ENCODE measurements at regions not wholly inside any gene's neighbourhood (a gene's known extent, or its start where the extent isn't known, plus 50 kb on each side); places are given as distances from the start of the nearest gene placed in this dataset.

GRCh38 chr4:187767158-187767557 is 228.4 kb upstream of the ZFP42 start:
- no peak for DNase-seq
- no peak for TF ChIP-seq CTCF (IDR thresholded peaks at IDR 0.05)
- intact Hi-C loops (cut with DNase I, micrococcal nuclease), result no loop called here
- no peak overlapping the region for H3K4me3 ChIP-seq
- no peaks in the 10 kb centered on the region for H3K36me3 ChIP-seq (ENCODE audit: low read depth)
- peak; percentile 31 for ATAC-seq
- H3K9me3 ChIP-seq, result no peaks in the 10 kb centered on the region
- peaks cover 8% of the 10 kb centered on the region for H3K4me1 ChIP-seq (ENCODE audit: low read depth)

GRCh38 chr4:187767687-187768086 is 227.9 kb upstream of the ZFP42 start:
- TF ChIP-seq CTCF (IDR thresholded peaks at IDR 0.05), result no peak
- DNase-seq (no peak), ATAC-seq (no peak)
- Histone ChIP-seq H3K4me1 (ENCODE audit: low read depth) (peaks cover 12% of the 10 kb centered on the region), H3K9me3 (no peaks in the 10 kb centered on the region), H3K36me3 (ENCODE audit: low read depth) (no peaks in the 10 kb centered on the region), H3K4me3 (no peak overlapping the region)
- intact Hi-C loops (cut with DNase I, micrococcal nuclease), result no loop called here

- Histone ChIP-seq H3K4me3 (no peak overlapping the region), H3K9me3 (no peaks in the 10 kb centered on the region), H3K36me3 (ENCODE audit: low read depth) (no peaks in the 10 kb centered on the region), H3K4me1 (ENCODE audit: low read depth) (peaks cover 12% of the 10 kb centered on the region)
- no peak for ATAC-seq
- no peak for DNase-seq
- no peak for TF ChIP-seq CTCF (IDR thresholded peaks at IDR 0.05)
- intact Hi-C loops (cut with DNase I, micrococcal nuclease), result no loop called here
Observed at GRCh38 chr4:187770345-187770744, 225.2 kb upstream of the ZFP42 start.

- H3K36me3 ChIP-seq (ENCODE audit: low read depth), result no peaks in the 10 kb centered on the region
- no peak for TF ChIP-seq CTCF (IDR thresholded peaks at IDR 0.05)
- H3K9me3 ChIP-seq, result no peaks in the 10 kb centered on the region
- DNase-seq (no peak), ATAC-seq (peak; percentile 53)
- no peak overlapping the region for H3K4me3 ChIP-seq
- H3K4me1 ChIP-seq (ENCODE audit: low read depth), result no peaks in the 10 kb centered on the region
- intact Hi-C loops (cut with DNase I, micrococcal nuclease), result no loop called here
Observed at GRCh38 chr4:187777954-187778353, 217.6 kb upstream of the ZFP42 start.

GRCh38 chr4:187780070-187780469 is 215.5 kb upstream of the ZFP42 start:
- TF ChIP-seq CTCF (IDR thresholded peaks at IDR 0.05), result no peak
- Histone ChIP-seq H3K9me3 (no peaks in the 10 kb centered on the region), H3K4me3 (no peak overlapping the region), H3K4me1 (ENCODE audit: low read depth) (no peaks in the 10 kb centered on the region), H3K36me3 (ENCODE audit: low read depth) (no peaks in the 10 kb centered on the region)
- intact Hi-C loops (cut with DNase I, micrococcal nuclease), result no loop called here
- DNase-seq, result peak in 2 of 3 donors; percentile 68 to 78
- ATAC-seq, result peak; percentile 58

- peak; percentile 51 for ATAC-seq
- Histone ChIP-seq H3K36me3 (ENCODE audit: low read depth) (no peaks in the 10 kb centered on the region), H3K9me3 (no peaks in the 10 kb centered on the region), H3K4me1 (ENCODE audit: low read depth) (no peaks in the 10 kb centered on the region), H3K4me3 (no peak overlapping the region)
- no peak for DNase-seq
- TF ChIP-seq CTCF (IDR thresholded peaks at IDR 0.05), result no peak
- intact Hi-C loops (cut with DNase I, micrococcal nuclease), result no loop called here
Observed at GRCh38 chr4:187782286-187782824, 213.2 kb upstream of the ZFP42 start.
